ENCODE measurements at regions not wholly inside any gene's neighbourhood (a gene's known extent, or its start where the extent isn't known, plus 50 kb on each side); places are given as distances from the start of the nearest gene placed in this dataset.

GRCh38 chr12:24709216-24709615 is 239.7 kb downstream of the BCAT1 start:
- peaks cover 6% of the 10 kb centered on the region for H3K4me1 Mint-ChIP-seq (ENCODE audit: low read depth)
- H3K36me3 Mint-ChIP-seq (ENCODE audit: low read depth): no peaks in the 10 kb centered on the region
- no peaks in the 10 kb centered on the region for H3K27me3 Mint-ChIP-seq (ENCODE audit: low read depth)
- no peak overlapping the region for H3K27ac Mint-ChIP-seq
- no peak overlapping the region for H3K4me3 Mint-ChIP-seq
- no peaks in the 10 kb centered on the region for H3K9me3 Mint-ChIP-seq
- no peak for DNase-seq (ENCODE audit: low spot score)

GRCh38 chr12:24708718-24709117 is 240.2 kb downstream of the BCAT1 start:
- Mint-ChIP-seq H3K27me3 (ENCODE audit: low read depth) (no peaks in the 10 kb centered on the region), H3K4me3 (no peak overlapping the region), H3K36me3 (ENCODE audit: low read depth) (no peaks in the 10 kb centered on the region), H3K9me3 (no peaks in the 10 kb centered on the region), H3K4me1 (ENCODE audit: low read depth) (peaks cover 6% of the 10 kb centered on the region), H3K27ac (no peak overlapping the region)
- no peak for DNase-seq (ENCODE audit: low spot score)

GRCh38 chr12:24708043-24708442 is 240.9 kb downstream of the BCAT1 start:
- Mint-ChIP-seq H3K27me3 (ENCODE audit: low read depth) (no peaks in the 10 kb centered on the region), H3K4me3 (no peak overlapping the region), H3K4me1 (ENCODE audit: low read depth) (peaks cover 6% of the 10 kb centered on the region), H3K9me3 (no peaks in the 10 kb centered on the region), H3K27ac (no peak overlapping the region), H3K36me3 (ENCODE audit: low read depth) (no peaks in the 10 kb centered on the region)
- no peak for DNase-seq (ENCODE audit: low spot score)

DNA sequence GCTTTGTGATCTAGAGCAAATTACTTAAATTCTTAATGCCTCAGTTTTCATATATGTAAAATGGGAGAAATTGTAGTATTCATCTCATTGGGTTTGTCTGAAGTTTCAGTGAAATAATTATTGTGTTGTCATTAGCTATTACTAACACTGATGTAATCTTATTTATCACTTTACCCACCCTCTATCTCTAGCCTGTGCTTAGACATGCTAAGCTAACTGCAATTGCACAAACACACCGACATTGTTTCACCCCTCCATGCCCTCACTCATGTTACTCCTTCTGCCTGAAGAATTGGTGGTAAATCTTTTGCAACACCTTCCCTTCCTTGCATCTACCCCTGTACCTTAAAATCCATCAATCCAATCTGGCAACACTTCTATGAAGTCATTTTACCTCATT is 241.6 kb downstream of the BCAT1 start:
- Mint-ChIP-seq H3K27ac (no peak overlapping the region), H3K36me3 (ENCODE audit: low read depth) (no peaks in the 10 kb centered on the region), H3K4me3 (no peak overlapping the region), H3K9me3 (no peaks in the 10 kb centered on the region), H3K4me1 (ENCODE audit: low read depth) (peaks cover 6% of the 10 kb centered on the region), H3K27me3 (ENCODE audit: low read depth) (no peaks in the 10 kb centered on the region)
- no peak for DNase-seq (ENCODE audit: low spot score)

- no peaks in the 10 kb centered on the region for H3K9me3 Mint-ChIP-seq
- H3K27me3 Mint-ChIP-seq (ENCODE audit: low read depth): no peaks in the 10 kb centered on the region
- H3K27ac Mint-ChIP-seq: no peak overlapping the region
- H3K36me3 Mint-ChIP-seq (ENCODE audit: low read depth): no peaks in the 10 kb centered on the region
- no peak overlapping the region for H3K4me3 Mint-ChIP-seq
- H3K4me1 Mint-ChIP-seq (ENCODE audit: low read depth): peaks cover 6% of the 10 kb centered on the region
- DNase-seq (ENCODE audit: low spot score): no peak
These were observed 243.1 kb downstream of the BCAT1 start for GRCh38 chr12:24705741-24706358.

DNA sequence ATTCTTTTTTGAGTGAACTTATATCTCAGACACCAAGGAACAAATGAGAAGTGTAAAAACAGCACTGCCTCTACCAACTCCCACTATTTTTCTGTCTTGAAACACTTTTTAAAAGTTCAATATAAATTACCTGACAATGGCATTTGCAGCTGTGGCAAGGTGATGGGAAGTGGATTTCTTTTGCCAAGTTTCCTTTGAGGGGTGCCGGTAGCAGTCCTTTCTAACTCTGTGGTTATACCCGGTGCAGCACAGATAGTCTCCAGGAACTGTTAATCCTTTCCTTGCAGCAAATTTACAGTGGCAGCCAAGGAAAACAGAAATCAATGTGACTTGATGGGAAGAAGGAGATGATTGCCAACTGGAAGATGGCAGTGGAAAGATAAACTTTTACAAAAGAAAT is 243.7 kb downstream of the BCAT1 start:
- H3K4me3 Mint-ChIP-seq: no peak overlapping the region
- no peak for DNase-seq (ENCODE audit: low spot score)
- no peaks in the 10 kb centered on the region for H3K36me3 Mint-ChIP-seq (ENCODE audit: low read depth)
- no peaks in the 10 kb centered on the region for H3K27me3 Mint-ChIP-seq (ENCODE audit: low read depth)
- peaks cover 3% of the 10 kb centered on the region for H3K9me3 Mint-ChIP-seq
- no peak overlapping the region for H3K27ac Mint-ChIP-seq
- H3K4me1 Mint-ChIP-seq (ENCODE audit: low read depth): peaks cover 6% of the 10 kb centered on the region

DNA sequence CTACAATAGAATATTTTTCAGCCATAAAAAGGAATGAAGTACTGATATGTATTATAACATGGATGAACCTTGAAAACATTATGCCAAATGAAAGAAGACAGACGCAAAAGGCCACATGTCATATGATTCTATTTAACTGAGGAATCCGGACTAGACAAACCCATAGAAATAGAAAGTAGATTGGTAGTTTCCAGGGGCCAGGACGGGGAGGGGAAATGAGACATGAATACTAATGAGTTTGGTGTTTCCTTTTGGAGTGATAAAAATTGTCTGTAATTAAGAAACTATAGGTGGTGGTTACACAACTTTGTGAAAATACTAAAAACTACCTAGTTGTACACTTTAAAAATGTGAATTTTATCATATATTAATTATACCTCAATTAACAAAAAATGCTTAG is 247.6 kb downstream of the BCAT1 start:
- no peaks in the 10 kb centered on the region for H3K36me3 Mint-ChIP-seq (ENCODE audit: low read depth)
- peaks cover 6% of the 10 kb centered on the region for H3K4me1 Mint-ChIP-seq (ENCODE audit: low read depth)
- H3K4me3 Mint-ChIP-seq: no peak overlapping the region
- no peaks in the 10 kb centered on the region for H3K27me3 Mint-ChIP-seq (ENCODE audit: low read depth)
- DNase-seq (ENCODE audit: low spot score): no peak
- no peak overlapping the region for H3K27ac Mint-ChIP-seq
- peaks cover 3% of the 10 kb centered on the region for H3K9me3 Mint-ChIP-seq

DNA sequence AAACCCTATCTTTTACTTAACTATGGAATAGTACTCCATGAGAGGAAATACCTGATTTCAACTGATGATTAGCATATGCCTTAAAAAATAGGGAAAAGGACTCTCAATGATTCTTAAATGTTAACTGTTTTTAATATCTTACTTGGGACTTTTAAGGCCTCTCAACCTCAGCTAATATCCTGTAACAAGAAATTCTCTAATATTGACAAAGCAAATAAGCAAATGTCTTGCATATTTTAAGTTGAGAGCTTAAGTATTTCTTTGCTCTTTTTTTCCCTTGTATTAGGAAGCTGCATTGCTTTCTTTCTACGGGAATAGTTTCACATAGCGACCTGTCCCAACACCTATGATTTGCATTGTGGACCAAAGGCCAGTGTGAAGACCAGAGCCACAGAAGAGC is 249.9 kb downstream of the BCAT1 start:
- no peak for DNase-seq (ENCODE audit: low spot score)
- Mint-ChIP-seq H3K27me3 (ENCODE audit: low read depth) (no peaks in the 10 kb centered on the region), H3K36me3 (ENCODE audit: low read depth) (no peaks in the 10 kb centered on the region), H3K27ac (no peak overlapping the region), H3K9me3 (peaks cover 3% of the 10 kb centered on the region), H3K4me3 (no peak overlapping the region), H3K4me1 (ENCODE audit: low read depth) (no peaks in the 10 kb centered on the region)

GRCh38 chr12:24697769-24698168 is 251.1 kb downstream of the BCAT1 start:
- DNase-seq (ENCODE audit: low spot score): no peak
- Mint-ChIP-seq H3K36me3 (ENCODE audit: low read depth) (no peaks in the 10 kb centered on the region), H3K4me1 (ENCODE audit: low read depth) (no peaks in the 10 kb centered on the region), H3K27me3 (ENCODE audit: low read depth) (no peaks in the 10 kb centered on the region), H3K9me3 (peaks cover 3% of the 10 kb centered on the region), H3K4me3 (no peak overlapping the region), H3K27ac (no peak overlapping the region)

DNA sequence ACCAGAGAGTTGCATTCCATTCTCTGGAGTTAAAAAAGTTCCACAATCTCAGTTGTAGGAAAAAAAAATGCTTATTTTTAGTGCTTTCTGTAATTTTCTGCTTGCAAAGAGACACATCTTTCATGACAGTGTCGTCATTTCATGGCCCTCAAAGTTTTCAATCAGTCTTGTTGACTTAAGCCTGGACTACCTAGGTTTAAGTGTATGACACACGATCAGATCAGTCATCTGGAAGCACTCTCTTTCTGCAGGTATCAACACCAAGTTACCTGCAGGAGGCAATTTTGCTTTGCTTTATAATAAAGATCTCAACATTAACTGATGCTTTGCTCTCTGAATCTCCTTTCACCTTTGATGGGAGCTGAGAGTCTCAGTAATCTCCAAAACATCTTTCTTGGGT is 251.6 kb downstream of the BCAT1 start:
- Mint-ChIP-seq H3K4me3 (no peak overlapping the region), H3K4me1 (ENCODE audit: low read depth) (no peaks in the 10 kb centered on the region), H3K27ac (no peak overlapping the region), H3K27me3 (ENCODE audit: low read depth) (no peaks in the 10 kb centered on the region), H3K9me3 (peaks cover 3% of the 10 kb centered on the region), H3K36me3 (ENCODE audit: low read depth) (no peaks in the 10 kb centered on the region)
- DNase-seq (ENCODE audit: low spot score): no peak

DNA sequence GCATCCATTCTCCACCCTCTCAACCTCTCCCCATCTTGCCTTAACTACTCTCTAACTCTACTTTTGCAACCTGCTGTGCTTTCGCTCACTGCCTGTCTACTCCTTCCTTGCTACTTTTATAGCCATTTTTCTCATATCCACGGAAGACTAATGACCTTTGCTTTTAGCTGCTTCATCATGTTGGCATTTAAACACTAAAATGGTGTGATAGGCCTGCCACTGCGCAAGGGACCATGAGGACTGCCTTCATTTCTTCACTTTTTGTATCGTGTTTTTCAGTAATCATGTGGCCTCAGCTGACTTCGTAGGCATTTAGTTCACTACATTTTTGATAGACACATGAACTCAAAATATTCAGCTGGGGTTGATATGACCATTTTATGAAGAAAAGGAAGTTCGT is 252.1 kb downstream of the BCAT1 start:
- no peaks in the 10 kb centered on the region for H3K4me1 Mint-ChIP-seq (ENCODE audit: low read depth)
- no peak overlapping the region for H3K27ac Mint-ChIP-seq
- DNase-seq (ENCODE audit: low spot score): no peak
- H3K27me3 Mint-ChIP-seq (ENCODE audit: low read depth): no peaks in the 10 kb centered on the region
- H3K36me3 Mint-ChIP-seq (ENCODE audit: low read depth): no peaks in the 10 kb centered on the region
- peaks cover 3% of the 10 kb centered on the region for H3K9me3 Mint-ChIP-seq
- H3K4me3 Mint-ChIP-seq: no peak overlapping the region

DNA sequence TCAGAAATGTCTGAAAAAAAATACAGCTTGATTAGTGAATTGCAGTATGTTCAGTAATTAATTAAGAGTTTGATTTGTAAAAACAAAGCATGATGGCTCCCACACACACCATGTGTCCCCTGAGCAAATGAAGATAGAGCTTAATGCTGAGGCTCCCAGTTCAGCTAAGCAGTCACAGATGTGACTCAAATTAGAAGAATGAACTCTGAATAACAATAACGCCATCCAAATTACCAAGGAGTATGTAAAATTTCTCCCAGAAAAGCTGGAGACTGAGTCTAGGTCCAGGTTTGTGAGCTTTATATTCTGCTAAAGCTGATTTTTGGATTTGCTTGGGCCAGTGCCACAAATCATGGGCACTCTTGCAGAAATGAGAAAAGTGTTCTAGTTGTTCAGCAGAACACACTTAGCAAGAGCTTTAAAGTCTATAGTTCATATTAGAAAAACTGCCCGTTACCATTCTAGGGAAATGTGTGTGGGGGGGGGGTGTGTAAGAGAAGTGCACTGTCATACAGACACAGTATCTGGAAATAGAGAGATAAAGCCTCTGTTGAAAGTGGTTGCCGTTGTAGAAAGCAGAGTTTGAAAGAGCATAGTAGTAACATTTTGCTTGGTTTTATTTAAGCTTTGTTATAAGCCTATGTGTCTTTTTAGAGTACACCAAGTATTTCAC is 253.1 kb downstream of the BCAT1 start:
- H3K9me3 Mint-ChIP-seq: peaks cover 3% of the 10 kb centered on the region
- DNase-seq (ENCODE audit: low spot score): no peak
- no peaks in the 10 kb centered on the region for H3K27me3 Mint-ChIP-seq (ENCODE audit: low read depth)

GRCh38 chr12:24695103-24695502 is 253.8 kb downstream of the BCAT1 start:
- Mint-ChIP-seq H3K27me3 (ENCODE audit: low read depth) (no peaks in the 10 kb centered on the region), H3K36me3 (ENCODE audit: low read depth) (no peaks in the 10 kb centered on the region), H3K9me3 (no peaks in the 10 kb centered on the region), H3K4me3 (no peak overlapping the region), H3K27ac (no peak overlapping the region), H3K4me1 (ENCODE audit: low read depth) (no peaks in the 10 kb centered on the region)
- no peak for DNase-seq (ENCODE audit: low spot score)

More for the DNA sequence above, 253.1 kb downstream of the BCAT1 start:
- no peak overlapping the region for H3K27ac Mint-ChIP-seq
- H3K4me3 Mint-ChIP-seq: no peak overlapping the region
- H3K36me3 Mint-ChIP-seq (ENCODE audit: low read depth): no peaks in the 10 kb centered on the region
- no peaks in the 10 kb centered on the region for H3K4me1 Mint-ChIP-seq (ENCODE audit: low read depth)

DNA sequence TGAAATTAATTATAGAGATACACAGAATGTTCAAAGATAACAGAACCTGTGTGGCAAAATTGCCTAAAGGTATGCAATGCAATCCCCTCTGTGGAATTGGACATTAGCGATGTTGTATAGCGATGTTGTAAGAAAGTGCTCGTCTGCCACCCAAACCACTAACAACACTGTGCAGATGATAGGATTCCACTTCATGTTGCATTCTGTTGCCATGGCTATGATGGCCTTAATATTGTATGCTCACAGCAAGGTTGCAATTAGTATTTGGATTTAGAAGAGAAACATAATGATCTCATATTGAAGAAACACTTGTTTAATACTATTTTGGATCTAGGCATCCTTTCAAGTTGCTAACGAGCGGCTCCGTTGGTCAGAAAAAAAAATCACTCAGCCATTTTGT is 260.3 kb downstream of the BCAT1 start:
- Mint-ChIP-seq H3K27ac (no peak overlapping the region), H3K36me3 (ENCODE audit: low read depth) (no peaks in the 10 kb centered on the region), H3K4me3 (no peak overlapping the region), H3K27me3 (ENCODE audit: low read depth) (no peaks in the 10 kb centered on the region), H3K9me3 (no peaks in the 10 kb centered on the region), H3K4me1 (ENCODE audit: low read depth) (no peaks in the 10 kb centered on the region)
- no peak for DNase-seq (ENCODE audit: low spot score)

GRCh38 chr12:24681570-24681969 is 267.3 kb downstream of the BCAT1 start:
- Mint-ChIP-seq H3K4me3 (no peak overlapping the region), H3K27me3 (ENCODE audit: low read depth) (no peaks in the 10 kb centered on the region), H3K27ac (no peak overlapping the region), H3K9me3 (no peaks in the 10 kb centered on the region), H3K36me3 (ENCODE audit: low read depth) (no peaks in the 10 kb centered on the region), H3K4me1 (ENCODE audit: low read depth) (no peaks in the 10 kb centered on the region)
- DNase-seq (ENCODE audit: low spot score): no peak
